PC-3 (cell line): ENCODE measurements at regions not wholly inside any gene's neighbourhood (a gene's known extent, or its start where the extent isn't known, plus 50 kb on each side); places are given as distances from the start of the nearest gene placed in this dataset.

Experiments
- ATAC-seq: fragments of 200-7000 bp; cut with Tn5 transposase; 2 replicates; pipeline ENCODE4 v1.9.1; 2020; ENCODE audit warnings: mild to moderate bottlenecking, moderate library complexity
- BruUV-seq: library from RNA; stranded (reverse); fragments of 400-500 nt; replicated peaks from 2 replicates; lab custom pipeline; 2021; lab: Mats Ljungman, UMichigan
- CTCF ChIA-PET: fragments of 300-600 bp; sonication (Branson Sonifier 250); formaldehyde crosslinking; loops from one replicate; lab custom pipeline; 2022; ENCODE audit warnings: antibody characterized with exemption; lab: Charles Lee
- POLR2A ChIA-PET: fragments of 300-600 bp; sonication (Branson Sonifier 250); formaldehyde crosslinking; loops from one replicate; lab custom pipeline; 2022; ENCODE audit warnings: antibody characterized with exemption; ENCODE audit not compliant: unreplicated experiment; lab: Charles Lee
- DNase-seq: peaks from one replicate; pipeline ENCODE4 v3.0.0-alpha.2; 2015
- H2AFZ ChIP-seq: fragments of 300-600 bp; sonication (generic); 2 replicates; pipeline ENCODE4 v1.6.0; 2016; ENCODE audit warnings: antibody characterized with exemption, low read length
- H3F3A ChIP-seq: fragments of 300-600 bp; sonication (generic); one replicate; pipeline ENCODE4 v1.6.0; 2017; ENCODE audit warnings: antibody characterized with exemption, low read length, control low read depth, mild to moderate bottlenecking; ENCODE audit not compliant: unreplicated experiment
- H3K27ac ChIP-seq: fragments of 300-600 bp; sonication (generic); 2 replicates; pipeline ENCODE4 v1.5.1; 2016; ENCODE audit warnings: mild to moderate bottlenecking, low read length
- H3K27me3 ChIP-seq: fragments of 300-600 bp; sonication (generic); 2 replicates; pipeline ENCODE4 v1.6.1; 2016; ENCODE audit warnings: low read length, mixed read lengths
- H3K36me3 ChIP-seq: fragments of 300-600 bp; sonication (generic); 2 replicates; pipeline ENCODE4 v1.6.1; 2016; ENCODE audit warnings: low read depth, mixed run types, low read length, mixed read lengths
- H3K4me1 ChIP-seq: fragments of 300-600 bp; sonication (generic); 2 replicates; pipeline ENCODE4 v1.5.1; 2016; ENCODE audit warnings: low read length; ENCODE audit not compliant: insufficient read depth
- H3K4me2 ChIP-seq: fragments of 300-600 bp; sonication (generic); 2 replicates; pipeline ENCODE4 v1.6.0; 2016; ENCODE audit warnings: low read length
- H3K4me3 ChIP-seq: fragments of 300-600 bp; sonication (generic); 2 replicates; pipeline ENCODE4 v1.5.1; 2016; ENCODE audit warnings: mild to moderate bottlenecking, low read length, mixed read lengths
- H3K79me2 ChIP-seq: fragments of 300-600 bp; sonication (generic); 2 replicates; pipeline ENCODE4 v1.6.1; 2017; ENCODE audit warnings: low read length, mixed read lengths
- H3K9ac ChIP-seq: fragments of 300-600 bp; sonication (generic); 2 replicates; pipeline ENCODE4 v1.6.0; 2016; ENCODE audit warnings: mild to moderate bottlenecking, low read length
- H3K9me2 ChIP-seq: fragments of 300-600 bp; sonication (generic); replicated peaks from 2 replicates; pipeline ENCODE4 v1.6.1; 2016; ENCODE audit warnings: mixed run types, low read length, mixed read lengths
- H3K9me3 ChIP-seq: fragments of 300-600 bp; sonication (generic); 2 replicates; pipeline ENCODE4 v1.6.1; 2016; ENCODE audit warnings: low read length, mixed read lengths
- H4K20me1 ChIP-seq: fragments of 300-600 bp; sonication (generic); 2 replicates; pipeline ENCODE4 v1.6.1; 2016; ENCODE audit warnings: low read length, mixed read lengths
- CTCF ChIP-seq: fragments of 300-600 bp; sonication (generic); conservative IDR thresholded peaks from 2 replicates; pipeline ENCODE4 v1.5.1; 2017; ENCODE audit warnings: antibody characterized with exemption, low read depth, mild to moderate bottlenecking, low read length
- EZH2 ChIP-seq: fragments of 300-600 bp; sonication (generic); IDR thresholded peaks from one replicate; pipeline ENCODE4 v1.6.1; 2017; ENCODE audit warnings: antibody characterized with exemption, mild to moderate bottlenecking, low read length; ENCODE audit not compliant: unreplicated experiment
- EZH2phosphoT487 ChIP-seq: fragments of 300-600 bp; sonication (generic); IDR thresholded peaks from 2 replicates; pipeline ENCODE4 v1.6.1; 2018; ENCODE audit warnings: mild to moderate bottlenecking, antibody characterized with exemption, low read length, borderline replicate concordance
- intact Hi-C: fragments of 100-400 bp; cut with micrococcal nuclease; formaldehyde crosslinking; loops from 2 replicates; pipeline ENCODE4 v1.9.0; 2023

DNA sequence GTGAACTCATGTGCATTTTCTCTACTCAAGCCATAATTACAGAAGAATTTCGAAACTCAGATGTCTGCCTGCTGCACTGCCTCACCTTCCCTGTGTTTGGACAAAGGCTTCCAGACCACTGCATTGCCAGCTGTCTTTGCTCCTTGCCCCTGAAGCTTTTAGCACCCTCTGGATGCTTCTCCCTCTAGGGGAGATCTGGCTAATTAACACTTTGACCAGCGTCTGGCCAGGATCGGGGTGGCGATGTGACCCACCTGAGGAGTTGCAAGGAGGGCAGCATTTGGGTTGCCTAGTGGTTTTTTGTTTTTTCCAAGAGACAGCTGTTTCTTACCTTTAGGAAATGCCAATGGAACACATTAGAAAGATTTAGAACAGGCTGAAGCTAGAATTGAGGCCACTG lies 127.7 kb upstream of the ZNF536 start:
- H3F3A ChIP-seq: no peaks in the 10 kb centered on the region
- H3K4me3 ChIP-seq: no peak overlapping the region
- H3K36me3 ChIP-seq: no peaks in the 10 kb centered on the region
- no peaks in the 10 kb centered on the region for H3K79me2 ChIP-seq
- no peak for ATAC-seq
- H3K9ac ChIP-seq: no peak overlapping the region
- H3K4me1 ChIP-seq: no peaks in the 10 kb centered on the region
- intact Hi-C loops: no loop called here
- no TSS peak for BruUV-seq
- TF ChIP-seq CTCF (no peak), EZH2 (no peak), EZH2phosphoT487 (no peak)
- H3K4me2 ChIP-seq: no peak overlapping the region
- no peak overlapping the region for H3K27ac ChIP-seq
- no peaks in the 10 kb centered on the region for H3K9me3 ChIP-seq
- POLR2A ChIA-PET: no interaction called here
- 0 out of 2 replicates have a peak, but pooled peaks cover 5% of the 10 kb centered on the region for H3K27me3 ChIP-seq
- CTCF ChIA-PET: no interaction called here
- H4K20me1 ChIP-seq: no peaks in the 10 kb centered on the region
- H2AFZ ChIP-seq: no peak overlapping the region
- no peaks in the 10 kb centered on the region for H3K9me2 ChIP-seq
- no peak for DNase-seq

- Histone ChIP-seq H3K27me3 (0 out of 2 replicates have a peak, but pooled peaks cover 5% of the 10 kb centered on the region), H3K9me2 (no peaks in the 10 kb centered on the region), H4K20me1 (no peaks in the 10 kb centered on the region), H3K4me3 (no peak overlapping the region), H3K4me1 (no peaks in the 10 kb centered on the region), H3F3A (no peaks in the 10 kb centered on the region), H3K27ac (no peak overlapping the region), H3K9me3 (no peaks in the 10 kb centered on the region), H3K36me3 (no peaks in the 10 kb centered on the region), H3K79me2 (no peaks in the 10 kb centered on the region), H3K9ac (no peak overlapping the region), H2AFZ (no peak overlapping the region), H3K4me2 (no peak overlapping the region)
- POLR2A ChIA-PET: no interaction called here
- DNase-seq: no peak
- TF ChIP-seq EZH2phosphoT487 (no peak), EZH2 (no peak), CTCF (no peak)
- intact Hi-C loops: no loop called here
- CTCF ChIA-PET: no interaction called here
- ATAC-seq: no peak
- BruUV-seq: no TSS peak
Measured at GRCh38 chr19:30245401-30246039, 126.7 kb upstream of the ZNF536 start.

DNA sequence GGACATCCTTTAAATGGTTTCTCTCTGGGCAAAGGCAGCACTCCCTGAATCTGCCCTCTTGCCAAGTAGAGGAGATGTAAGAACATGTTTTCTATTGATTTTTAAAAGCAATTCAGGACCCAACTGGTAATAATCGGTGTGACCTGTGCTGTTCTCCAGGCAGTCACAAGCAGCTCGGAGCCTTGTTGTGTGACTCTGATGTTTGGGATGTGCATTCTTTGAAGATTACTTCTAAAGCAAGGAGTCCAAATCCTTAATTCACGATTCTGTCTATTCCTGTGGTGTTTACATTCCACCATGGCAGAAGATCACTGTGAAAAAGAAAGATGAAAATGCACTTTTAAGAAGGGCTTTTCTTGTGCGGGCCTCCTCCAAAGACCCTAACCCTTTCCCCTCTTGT lies 122.3 kb upstream of the ZNF536 start:
- DNase-seq: no peak
- ChIA-PET POLR2A (no interaction called here), CTCF (no interaction called here)
- H3K27me3 ChIP-seq: peaks cover 29% of the 10 kb centered on the region
- H2AFZ ChIP-seq: no peak overlapping the region
- no peak overlapping the region for H3K27ac ChIP-seq
- no peaks in the 10 kb centered on the region for H3K79me2 ChIP-seq
- H4K20me1 ChIP-seq: no peaks in the 10 kb centered on the region
- no peaks in the 10 kb centered on the region for H3F3A ChIP-seq
- H3K9me3 ChIP-seq: no peaks in the 10 kb centered on the region
- no TSS peak for BruUV-seq
- no peak for ATAC-seq
- H3K4me3 ChIP-seq: no peak overlapping the region
- H3K4me2 ChIP-seq: no peak overlapping the region
- H3K4me1 ChIP-seq: no peaks in the 10 kb centered on the region
- intact Hi-C loops: no loop called here
- TF ChIP-seq CTCF (no peak), EZH2phosphoT487 (no peak), EZH2 (no peak)
- no peak overlapping the region for H3K9ac ChIP-seq
- no peaks in the 10 kb centered on the region for H3K9me2 ChIP-seq
- no peaks in the 10 kb centered on the region for H3K36me3 ChIP-seq
